Mesendoderm (in vitro differentiated cells): ENCODE measurements at regions not wholly inside any gene's neighbourhood (a gene's known extent, or its start where the extent isn't known, plus 50 kb on each side); places are given as distances from the start of the nearest gene placed in this dataset.
"Not testable (repeated sequence)": the region's sequence is repeated elsewhere in the genome, so short reads cannot be mapped to it uniquely, and the experiment has no call there.

Source experiments
- DNase-seq: peaks from one replicate; pipeline ENCODE4 v3.0.0; 2013
- H2AK5ac ChIP-seq: 2 replicates; pipeline ENCODE4 v1.6.1; 2013; ENCODE audit warnings: low read length, inconsistent platforms
- H2BK120ac ChIP-seq: 2 replicates; pipeline ENCODE4 v1.6.1; 2013; ENCODE audit warnings: low read depth, mild to moderate bottlenecking, low read length, moderate library complexity, mixed read lengths
- H2BK15ac ChIP-seq: replicated peaks from 2 replicates; pipeline ENCODE4 v1.6.1; 2013; ENCODE audit warnings: low read depth, mild to moderate bottlenecking, moderate library complexity
- H2BK5ac ChIP-seq: 2 replicates; pipeline ENCODE4 v1.6.1; 2013; ENCODE audit warnings: low read length, inconsistent platforms
- H3K18ac ChIP-seq: 2 replicates; pipeline ENCODE4 v1.6.1; 2013; ENCODE audit warnings: mild to moderate bottlenecking, low read length, mixed read lengths
- H3K23ac ChIP-seq: one replicate; pipeline ENCODE4 v1.6.1; 2013; ENCODE audit warnings: low read length
- H3K27ac ChIP-seq: 2 replicates; pipeline ENCODE4 v1.5.1; 2013; ENCODE audit warnings: low read depth, mild to moderate bottlenecking, inconsistent platforms, low read length, moderate library complexity
- H3K27me3 ChIP-seq: 2 replicates; pipeline ENCODE4 v1.6.1; 2013; ENCODE audit warnings: low read length, control low read depth, mild to moderate bottlenecking, inconsistent platforms; ENCODE audit not compliant: insufficient read depth, poor library complexity
- H3K36me3 ChIP-seq: 2 replicates; pipeline ENCODE4 v1.6.1; 2013; ENCODE audit warnings: low read length, inconsistent platforms; ENCODE audit not compliant: control insufficient read depth, insufficient read depth
- H3K4ac ChIP-seq: one replicate; pipeline ENCODE4 v1.6.1; 2013; ENCODE audit warnings: low read depth, mild to moderate bottlenecking, low read length, moderate library complexity
- H3K4me1 ChIP-seq: 2 replicates; pipeline ENCODE4 v1.6.1; 2013; ENCODE audit warnings: low read depth, low read length, inconsistent platforms; ENCODE audit not compliant: control insufficient read depth
- H3K4me2 ChIP-seq: 2 replicates; pipeline ENCODE4 v1.6.1; 2013; ENCODE audit warnings: low read length
- H3K4me3 ChIP-seq: 2 replicates; pipeline ENCODE4 v1.5.1; 2013; ENCODE audit warnings: mild to moderate bottlenecking, low read length
- H3K56ac ChIP-seq: one replicate; pipeline ENCODE4 v1.6.1; 2013; ENCODE audit warnings: low read length
- H3K79me1 ChIP-seq: 2 replicates; pipeline ENCODE4 v1.6.1; 2013; ENCODE audit warnings: low read length, inconsistent platforms
- H3K79me2 ChIP-seq: 2 replicates; pipeline ENCODE4 v1.6.1; 2013; ENCODE audit warnings: mild to moderate bottlenecking, low read length; ENCODE audit not compliant: control insufficient read depth, insufficient read depth
- H3K9ac ChIP-seq: 2 replicates; pipeline ENCODE4 v1.6.1; 2013; ENCODE audit warnings: low read length, inconsistent platforms
- H4K5ac ChIP-seq: one replicate; pipeline ENCODE4 v1.6.1; 2013; ENCODE audit warnings: low read length
- H4K8ac ChIP-seq: one replicate; pipeline ENCODE4 v1.6.1; 2013; ENCODE audit warnings: low read depth, mild to moderate bottlenecking, control low read depth, low read length, moderate library complexity
- WGBS: extraction: QIAGEN DNeasy Blood & Tissue Kit; methylation state at CpG from one replicate; pipeline ENCODE4 v1.1.7; 2013; ENCODE audit warnings: low lambda C conversion rate, missing lambda C conversion rate; ENCODE audit not compliant: insufficient coverage; ENCODE audit errors: extremely low coverage; 5-methylcytosine and 5-hydroxymethylcytosine counted together

DNA sequence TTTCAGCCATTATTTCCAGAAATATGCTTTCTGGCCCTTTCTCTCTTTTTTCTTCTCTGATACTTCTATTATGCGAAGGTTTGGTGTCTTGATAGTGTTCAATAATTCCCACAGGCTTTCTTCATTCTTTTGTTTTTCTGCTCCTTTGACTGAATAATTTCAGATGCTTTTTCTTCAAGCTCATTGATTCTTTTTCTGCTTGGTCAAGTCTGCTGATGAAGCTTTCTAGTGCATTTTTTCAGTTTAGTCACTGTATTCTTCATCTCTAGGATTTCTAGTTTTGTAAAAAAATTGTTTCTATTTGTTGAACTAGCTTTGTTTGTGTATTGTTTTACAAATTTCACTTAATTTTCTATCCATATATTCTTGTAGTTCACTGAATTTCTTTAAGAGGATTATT is 304.0 kb upstream of the TARS1 start:
- H3K4me3 ChIP-seq, result no peak overlapping the region
- H3K27me3 ChIP-seq, result no peaks in the 10 kb centered on the region
- no peak overlapping the region for H3K23ac ChIP-seq
- WGBS, result no CpG with 5 or more reads among the region's 1 CpG
- no peaks in the 10 kb centered on the region for H3K79me1 ChIP-seq
- no peak overlapping the region for H3K18ac ChIP-seq
- no peak overlapping the region for H2BK15ac ChIP-seq
- H2BK120ac ChIP-seq, result no peak overlapping the region
- H3K56ac ChIP-seq, result no peak overlapping the region
- no peaks in the 10 kb centered on the region for H3K4me1 ChIP-seq
- H2BK5ac ChIP-seq, result no peak overlapping the region
- H3K4ac ChIP-seq, result no peak overlapping the region
- H3K27ac ChIP-seq, result no peak overlapping the region
- H3K9ac ChIP-seq, result no peak overlapping the region
- H3K36me3 ChIP-seq, result no peaks in the 10 kb centered on the region
- no peak overlapping the region for H4K5ac ChIP-seq
- H3K79me2 ChIP-seq, result no peaks in the 10 kb centered on the region
- no peak overlapping the region for H3K4me2 ChIP-seq
- H2AK5ac ChIP-seq, result no peak overlapping the region
- no peak overlapping the region for H4K8ac ChIP-seq
- DNase-seq, result no peak

DNA sequence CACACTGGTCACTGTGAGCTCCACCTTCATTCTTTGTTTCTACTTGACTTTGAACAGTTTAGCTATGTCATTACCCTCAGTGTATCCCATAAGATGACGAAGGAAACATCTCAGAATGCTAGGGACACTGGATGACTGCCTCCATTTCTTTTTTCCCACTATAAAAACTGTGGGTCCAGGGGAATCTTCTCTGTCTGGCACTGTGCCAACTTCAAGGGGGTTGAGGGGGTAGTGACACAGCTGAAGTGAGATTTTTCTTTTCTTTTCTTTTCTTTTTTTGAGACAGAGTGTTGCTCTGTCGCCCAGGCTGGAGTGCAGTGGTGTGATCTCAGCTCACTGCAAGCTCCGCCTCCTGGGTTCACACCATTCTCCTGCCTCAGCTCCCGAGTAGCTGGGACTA is 302.6 kb upstream of the TARS1 start:
- H3K56ac ChIP-seq, H3K4ac ChIP-seq, H2AK5ac ChIP-seq, H3K36me3 ChIP-seq, H3K4me2 ChIP-seq, H2BK120ac ChIP-seq, H3K79me2 ChIP-seq, H2BK5ac ChIP-seq, H3K4me1 ChIP-seq, H4K5ac ChIP-seq, H3K27me3 ChIP-seq, H2BK15ac ChIP-seq, H4K8ac ChIP-seq, H3K4me3 ChIP-seq, DNase-seq, H3K9ac ChIP-seq, H3K23ac ChIP-seq, H3K27ac ChIP-seq, H3K18ac ChIP-seq, H3K79me1 ChIP-seq: not testable (repeated sequence)
- WGBS, result no CpG with 5 or more reads among the region's 4 CpGs

GRCh38 chr5:33143405-33144123 is 297.2 kb upstream of the TARS1 start:
- H3K4me1 ChIP-seq, result no peaks in the 10 kb centered on the region
- H3K36me3 ChIP-seq, result no peaks in the 10 kb centered on the region
- H4K8ac ChIP-seq, result no peak overlapping the region
- no peak overlapping the region for H3K4me3 ChIP-seq
- H3K9ac ChIP-seq, result no peak overlapping the region
- no peaks in the 10 kb centered on the region for H3K27me3 ChIP-seq
- H3K18ac ChIP-seq, result no peak overlapping the region
- H3K4me2 ChIP-seq, result no peak overlapping the region
- no peak for DNase-seq
- H3K4ac ChIP-seq, result no peak overlapping the region
- H3K23ac ChIP-seq, result no peak overlapping the region
- H2BK5ac ChIP-seq, result no peak overlapping the region
- WGBS, result no CpG with 5 or more reads among the region's 4 CpGs
- H3K56ac ChIP-seq, result no peak overlapping the region
- H2BK120ac ChIP-seq, result no peak overlapping the region
- H3K27ac ChIP-seq, result no peak overlapping the region
- H3K79me1 ChIP-seq, result no peaks in the 10 kb centered on the region
- no peak overlapping the region for H4K5ac ChIP-seq
- H3K79me2 ChIP-seq, result no peaks in the 10 kb centered on the region
- no peak overlapping the region for H2AK5ac ChIP-seq
- H2BK15ac ChIP-seq, result no peak overlapping the region

- no peaks in the 10 kb centered on the region for H3K36me3 ChIP-seq
- no peak overlapping the region for H3K56ac ChIP-seq
- no peak overlapping the region for H3K23ac ChIP-seq
- no peak overlapping the region for H3K9ac ChIP-seq
- DNase-seq, result no peak
- no peaks in the 10 kb centered on the region for H3K4me1 ChIP-seq
- no peak overlapping the region for H4K5ac ChIP-seq
- H3K4me3 ChIP-seq, result no peak overlapping the region
- no peaks in the 10 kb centered on the region for H3K79me1 ChIP-seq
- H3K27ac ChIP-seq, result no peak overlapping the region
- no peak overlapping the region for H3K18ac ChIP-seq
- no peak overlapping the region for H3K4me2 ChIP-seq
- H2AK5ac ChIP-seq, result no peak overlapping the region
- no peaks in the 10 kb centered on the region for H3K27me3 ChIP-seq
- H2BK15ac ChIP-seq, result no peak overlapping the region
- no peak overlapping the region for H4K8ac ChIP-seq
- no peak overlapping the region for H2BK120ac ChIP-seq
- no peak overlapping the region for H2BK5ac ChIP-seq
- no peaks in the 10 kb centered on the region for H3K79me2 ChIP-seq
- H3K4ac ChIP-seq, result no peak overlapping the region
These were observed 293.9 kb upstream of the TARS1 start for GRCh38 chr5:33146881-33147280.

DNA sequence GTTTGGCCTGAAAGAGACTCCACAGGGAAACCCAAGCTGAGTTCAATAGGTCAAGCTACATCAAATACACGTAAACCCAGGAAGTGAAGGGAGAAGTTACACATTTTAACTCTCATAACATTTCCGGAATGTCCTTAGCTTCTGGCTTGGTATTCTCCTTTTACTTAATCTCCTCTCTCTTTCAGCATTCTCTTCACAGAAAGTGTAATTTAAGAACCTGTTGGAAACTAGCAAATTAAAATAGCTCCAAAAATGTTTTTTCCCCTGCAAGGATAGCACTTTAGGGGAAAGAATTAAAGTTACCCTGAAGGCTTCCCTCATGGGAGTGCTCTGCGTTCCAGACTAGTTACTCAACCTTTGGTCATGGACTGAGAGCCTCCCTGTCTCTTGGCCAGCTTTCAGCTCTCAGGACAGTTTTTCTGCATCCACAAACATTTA is 292.7 kb upstream of the TARS1 start:
- Histone ChIP-seq H3K56ac (no peak overlapping the region), H3K27ac (no peak overlapping the region), H3K18ac (no peak overlapping the region), H3K9ac (no peak overlapping the region), H3K4me1 (no peaks in the 10 kb centered on the region), H4K8ac (no peak overlapping the region), H3K4me2 (no peak overlapping the region), H3K79me2 (no peaks in the 10 kb centered on the region), H3K4ac (no peak overlapping the region), H3K36me3 (no peaks in the 10 kb centered on the region), H2AK5ac (no peak overlapping the region), H3K27me3 (no peaks in the 10 kb centered on the region), H3K4me3 (no peak overlapping the region), H3K79me1 (no peaks in the 10 kb centered on the region), H4K5ac (no peak overlapping the region), H2BK120ac (no peak overlapping the region), H2BK5ac (no peak overlapping the region), H3K23ac (no peak overlapping the region), H2BK15ac (no peak overlapping the region)
- DNase-seq, result no peak
- no CpG with 5 or more reads among the region's 3 CpGs for WGBS

- Histone ChIP-seq H3K4ac (no peak overlapping the region), H3K27me3 (no peaks in the 10 kb centered on the region), H3K18ac (no peak overlapping the region), H3K4me2 (no peak overlapping the region), H4K8ac (no peak overlapping the region), H3K9ac (no peak overlapping the region), H3K79me1 (no peaks in the 10 kb centered on the region), H3K4me3 (no peak overlapping the region), H2BK5ac (no peak overlapping the region), H2BK120ac (no peak overlapping the region), H3K36me3 (no peaks in the 10 kb centered on the region), H3K56ac (no peak overlapping the region), H3K23ac (no peak overlapping the region), H4K5ac (no peak overlapping the region), H3K79me2 (no peaks in the 10 kb centered on the region), H2BK15ac (no peak overlapping the region), H3K27ac (no peak overlapping the region), H3K4me1 (no peaks in the 10 kb centered on the region), H2AK5ac (no peak overlapping the region)
- no CpG with 5 or more reads among the region's 1 CpG for WGBS
- DNase-seq, result no peak
These were observed 287.4 kb upstream of the TARS1 start for GRCh38 chr5:33153372-33153771.
